Amniotic epithelial cell (primary cell): ENCODE measurements at regions not wholly inside any gene's neighbourhood (a gene's known extent, or its start where the extent isn't known, plus 50 kb on each side); places are given as distances from the start of the nearest gene placed in this dataset.
A peak's percentile ranks its signal among the peaks of the same experiment; 100 is the strongest.
"Not testable (repeated sequence)": the region's sequence is repeated elsewhere in the genome, so short reads cannot be mapped to it uniquely, and the experiment has no call there.

Experiments used
- DNase-seq: peaks from one replicate; pipeline ENCODE4 v3.0.0-alpha.2; 2010; ENCODE audit warnings: low read depth

GRCh38 chr10:9219860-9220259 is 1165.4 kb downstream of the GATA3 start:
- no peak for DNase-seq

GRCh38 chr10:9222917-9223316 is 1168.4 kb downstream of the GATA3 start:
- DNase-seq, result peak; percentile 47

- DNase-seq, result no peak
Measured at GRCh38 chr10:9227679-9228365, 1173.3 kb downstream of the GATA3 start.

GRCh38 chr10:9228771-9229170 is 1174.3 kb downstream of the GATA3 start:
- DNase-seq, result peak; percentile 13

GRCh38 chr10:9229702-9230244 is 1175.3 kb downstream of the GATA3 start:
- DNase-seq, result no peak

- DNase-seq, result no peak
Measured at GRCh38 chr10:9230625-9231024, 1176.1 kb downstream of the GATA3 start.

- DNase-seq, result no peak
Measured at GRCh38 chr10:9234191-9234590, 1179.7 kb downstream of the GATA3 start.

- DNase-seq, result no peak
Measured at GRCh38 chr10:9238041-9238440, 1183.6 kb downstream of the GATA3 start.

GRCh38 chr10:9239298-9239697 is 1184.8 kb downstream of the GATA3 start:
- DNase-seq, result peak; percentile 78

- DNase-seq, result no peak
Measured at GRCh38 chr10:9243941-9244411, 1189.5 kb downstream of the GATA3 start.

GRCh38 chr10:9244864-9245263 is 1190.4 kb downstream of the GATA3 start:
- no peak for DNase-seq

- peak; percentile 37 for DNase-seq
Measured at GRCh38 chr10:9253121-9253520, 1198.6 kb downstream of the GATA3 start.

GRCh38 chr10:9254353-9254752 is 1199.9 kb downstream of the GATA3 start:
- peak; percentile 33 for DNase-seq

GRCh38 chr10:9260690-9261089 is 1206.2 kb downstream of the GATA3 start:
- no peak for DNase-seq

GRCh38 chr10:9262770-9263169 is 1208.3 kb downstream of the GATA3 start:
- DNase-seq, result peak; percentile 55

- no peak for DNase-seq
Measured at GRCh38 chr10:9268176-9268575, 1213.7 kb downstream of the GATA3 start.

GRCh38 chr10:9273126-9273833 is 1218.8 kb downstream of the GATA3 start:
- not testable (repeated sequence) for DNase-seq

GRCh38 chr10:9274206-9274755 is 1219.8 kb downstream of the GATA3 start:
- no peak for DNase-seq

- DNase-seq, result no peak
Measured at GRCh38 chr10:9275861-9276260, 1221.4 kb downstream of the GATA3 start.

- DNase-seq, result no peak
Measured at GRCh38 chr10:9285690-9286089, 1231.2 kb downstream of the GATA3 start.

- DNase-seq, result peak; percentile 44
Measured at GRCh38 chr10:9289811-9290210, 1235.3 kb downstream of the GATA3 start.

GRCh38 chr10:9291081-9291480 is 1236.6 kb downstream of the GATA3 start:
- peak; percentile 45 for DNase-seq

- DNase-seq, result no peak
Measured at GRCh38 chr10:9294132-9294663, 1239.7 kb downstream of the GATA3 start.
